Endothelial cell of umbilical vein (primary cell): ENCODE measurements at regions not wholly inside any gene's neighbourhood (a gene's known extent, or its start where the extent isn't known, plus 50 kb on each side); places are given as distances from the start of the nearest gene placed in this dataset.

Experiments used
- BruUV-seq: library from RNA; stranded (reverse); fragments of 400-500 nt; replicated peaks from 2 replicates; lab custom pipeline; 2021; lab: Mats Ljungman, UMichigan
- CTCF ChIA-PET: fragments of 300-600, 350-600 bp; sonication (Branson Sonifier 250); formaldehyde crosslinking; loops from one replicate; lab custom pipeline; 2021; ENCODE audit warnings: antibody characterized with exemption, inconsistent platforms; lab: Charles Lee
- POLR2A ChIA-PET: fragments of 300-600, 350-600 bp; sonication (Branson Sonifier 250); formaldehyde crosslinking; loops from one replicate; lab custom pipeline; 2021; ENCODE audit warnings: antibody characterized with exemption, inconsistent platforms; lab: Charles Lee
- DNase-seq: peaks from one replicate; pipeline ENCODE4 v3.0.0-alpha.2; 2011; ENCODE audit warnings: low read depth, low spot score
- FAIRE-seq: peaks from 2 replicates; lab custom pipeline; 2011; peaks lifted over from hg19 to GRCh38; lab: Jason Lieb, UNC
- H2AFZ ChIP-seq: 2 replicates; pipeline ENCODE4 v1.6.0; 2012; ENCODE audit warnings: low read depth, low read length, control low read depth, inconsistent platforms
- H3K27ac ChIP-seq: 2 replicates; pipeline ENCODE4 v1.5.1; 2011; ENCODE audit warnings: low read depth, mild to moderate bottlenecking, control low read depth, low read length, moderate library complexity; ENCODE audit not compliant: insufficient read depth
- H3K27me3 ChIP-seq, 2 experiments: 2 replicates each; pipeline versions ENCODE4 v1.6.0 to v1.6.1; 2011; ENCODE audit warnings: low read length in 2 of 2, mixed read lengths in 1 of 2; ENCODE audit not compliant: control insufficient read depth in 2 of 2, insufficient read depth in 2 of 2
- H3K36me3 ChIP-seq, 2 experiments: 2 replicates in 1 of 2; 3 replicates in 1 of 2; pipeline ENCODE4 v1.5.1; 2011; ENCODE audit warnings: low read length in 2 of 2, mild to moderate bottlenecking in 1 of 2, moderate library complexity in 1 of 2; ENCODE audit not compliant: control insufficient read depth in 2 of 2, insufficient read depth in 2 of 2; ENCODE audit errors: extremely low read depth in 1 of 2
- H3K4me1 ChIP-seq: 3 replicates; pipeline ENCODE4 v1.5.1; 2011; ENCODE audit warnings: mild to moderate bottlenecking, low read length; ENCODE audit not compliant: control insufficient read depth, insufficient read depth; ENCODE audit errors: extremely low read depth
- H3K4me2 ChIP-seq: 2 replicates; pipeline ENCODE4 v1.6.1; 2011; ENCODE audit warnings: low read length, control low read depth, mixed read lengths; ENCODE audit not compliant: insufficient read depth
- H3K4me3 ChIP-seq, 3 experiments: fragments of 200-600 bp in 1 of 3; sonication (generic), shearing (Covaris generic) in 1 of 3; replicated peaks in 1 of 3; 2 replicates each; pipeline ENCODE4 v1.5.1; 2011 to 2016; ENCODE audit warnings: control low read depth in 3 of 3, low read length in 3 of 3, mild to moderate bottlenecking in 2 of 3, inconsistent platforms in 1 of 3, low read depth in 1 of 3, moderate library complexity in 1 of 3; ENCODE audit not compliant: insufficient read depth in 1 of 3
- H3K79me2 ChIP-seq: 2 replicates; pipeline ENCODE4 v1.6.0; 2012; ENCODE audit warnings: low read length, inconsistent platforms; ENCODE audit not compliant: control insufficient read depth, insufficient read depth
- H3K9ac ChIP-seq: replicated peaks from 2 replicates; pipeline ENCODE3; 2011; ENCODE audit warnings: low read length, control low read depth; ENCODE audit not compliant: insufficient read depth; ENCODE audit errors: extremely low read depth
- H3K9me1 ChIP-seq: replicated peaks from 3 replicates; pipeline ENCODE4 v1.6.0; 2011; ENCODE audit warnings: mild to moderate bottlenecking, low read length; ENCODE audit not compliant: control insufficient read depth, insufficient read depth; ENCODE audit errors: extremely low read depth
- H3K9me3 ChIP-seq: replicated peaks from 2 replicates; pipeline ENCODE4 v1.5.1; 2012; ENCODE audit warnings: low read length, inconsistent platforms; ENCODE audit not compliant: control insufficient read depth, insufficient read depth
- H4K20me1 ChIP-seq: replicated peaks from 2 replicates; pipeline ENCODE3; 2011; ENCODE audit warnings: mild to moderate bottlenecking, low read length; ENCODE audit not compliant: control insufficient read depth, insufficient read depth; ENCODE audit errors: extremely low read depth
- CTCF ChIP-seq, 2 donors: IDR thresholded peaks; 1 replicate in 1 of 2; 2 replicates in 1 of 2; pipeline ENCODE4 v1.5.1; 2011; ENCODE audit warnings: low read length in 2 of 2, mild to moderate bottlenecking in 2 of 2, moderate library complexity in 2 of 2, control low read depth in 1 of 2, inconsistent platforms in 1 of 2, low read depth in 1 of 2; ENCODE audit not compliant: insufficient read depth in 1 of 2; ENCODE audit errors: extremely low read depth in 1 of 2
- EZH2 ChIP-seq: IDR thresholded peaks from 2 replicates; pipeline ENCODE4 v1.6.1; 2012; ENCODE audit warnings: borderline replicate concordance, low read depth, mild to moderate bottlenecking, moderate library complexity, low read length, inconsistent platforms; ENCODE audit not compliant: severe bottlenecking
- FOS ChIP-seq: IDR thresholded peaks from 2 replicates; pipeline ENCODE4 v1.6.1; 2011; ENCODE audit warnings: mild to moderate bottlenecking, low read length, moderate library complexity, borderline replicate concordance; ENCODE audit not compliant: insufficient read depth
- GATA2 ChIP-seq: IDR thresholded peaks from 2 replicates; pipeline ENCODE4 v1.7.0; 2011; ENCODE audit warnings: low read depth, mild to moderate bottlenecking, moderate library complexity, mixed read lengths, low read length; ENCODE audit not compliant: insufficient read length, insufficient read depth
- JUN ChIP-seq: IDR thresholded peaks from 2 replicates; pipeline ENCODE4 v1.6.1; 2011; ENCODE audit warnings: borderline replicate concordance, low read depth; ENCODE audit not compliant: insufficient read length, insufficient read depth
- MAX ChIP-seq: IDR thresholded peaks from 2 replicates; pipeline ENCODE4 v1.6.1; 2011; ENCODE audit not compliant: insufficient read depth, insufficient read length
- MYC ChIP-seq: IDR thresholded peaks from one replicate; pipeline ENCODE4 v1.6.1; 2011; ENCODE audit warnings: mild to moderate bottlenecking, low read depth, low read length
- POLR2A ChIP-seq: IDR thresholded peaks from 2 replicates; pipeline ENCODE4 v1.6.1; 2012; ENCODE audit warnings: low read depth, mild to moderate bottlenecking, control low read depth, low read length
- POLR2AphosphoS5 ChIP-seq: IDR thresholded peaks from 2 replicates; pipeline ENCODE4 v1.6.1; 2012; ENCODE audit warnings: low read depth, mild to moderate bottlenecking, control low read depth, low read length, moderate library complexity; ENCODE audit not compliant: insufficient read depth
- dilution Hi-C: fragments of 300-500 bp; cut with MboI; formaldehyde crosslinking; loops from one replicate; pipeline ENCODE4 v1.15.0; 2019; ENCODE audit warnings: low sequenced_read_pairs; ENCODE audit not compliant: extremely low pct_ligation_motif_present
- intact Hi-C: fragments of 100-400 bp; cut with micrococcal nuclease; formaldehyde crosslinking; loops from one replicate; pipeline ENCODE4 v1.10.0; 2022

GRCh38 chr1:5221451-5221850, 567.0 kb downstream of the AJAP1 start:
- Histone ChIP-seq H3K9me3 (peaks cover 2% of the 10 kb centered on the region), H3K4me3 (no peak overlapping the region), H4K20me1 (no peaks in the 10 kb centered on the region), H3K4me2 (no peak overlapping the region), H3K36me3 (no peaks in the 10 kb centered on the region), H3K27me3 (no peaks in the 10 kb centered on the region), H3K79me2 (no peaks in the 10 kb centered on the region), H3K27ac (no peak overlapping the region), H3K9ac (no peak overlapping the region), H2AFZ (no peak overlapping the region), H3K9me1 (no peaks in the 10 kb centered on the region), H3K4me1 (no peaks in the 10 kb centered on the region)
- BruUV-seq: no TSS peak
- POLR2A ChIA-PET: no interaction called here
- intact Hi-C loops (no loop called here), dilution Hi-C loops (no loop called here)
- CTCF ChIA-PET: no interaction called here
- TF ChIP-seq POLR2A: no peak
- no peak for TF ChIP-seq FOS
- no peak for TF ChIP-seq MAX
- TF ChIP-seq EZH2: no peak
- TF ChIP-seq JUN: no peak
- no peak for TF ChIP-seq MYC
- TF ChIP-seq CTCF (IDR thresholded peaks at IDR 0.05; ENCODE audit: extremely low read depth in 1 of 2, insufficient read depth in 1 of 2, low read depth in 1 of 2, low read length in 2 of 2): no peak
- DNase-seq (no peak), FAIRE-seq (no peak)

GRCh38 chr1:5220821-5221220, 566.4 kb downstream of the AJAP1 start:
- Histone ChIP-seq H3K27ac (no peak overlapping the region), H3K9me3 (peaks cover 2% of the 10 kb centered on the region), H3K4me1 (no peaks in the 10 kb centered on the region), H3K4me2 (no peak overlapping the region), H4K20me1 (no peaks in the 10 kb centered on the region), H3K27me3 (no peaks in the 10 kb centered on the region), H3K4me3 (no peak overlapping the region), H3K9ac (no peak overlapping the region), H3K9me1 (no peaks in the 10 kb centered on the region), H2AFZ (no peak overlapping the region), H3K79me2 (no peaks in the 10 kb centered on the region), H3K36me3 (no peaks in the 10 kb centered on the region)
- FAIRE-seq (no peak), DNase-seq (no peak)
- intact Hi-C loops: no loop called here
- ChIA-PET CTCF (no interaction called here), POLR2A (no interaction called here)
- BruUV-seq: no TSS peak
- TF ChIP-seq MYC (no peak), CTCF (IDR thresholded peaks at IDR 0.05; ENCODE audit: extremely low read depth in 1 of 2, insufficient read depth in 1 of 2, low read depth in 1 of 2, low read length in 2 of 2) (no peak), JUN (no peak), MAX (no peak), FOS (no peak), GATA2 (no peak), POLR2AphosphoS5 (no peak), EZH2 (no peak), POLR2A (no peak)
- dilution Hi-C loops: no loop called here
